DOHH2 (cell line): ENCODE measurements at regions not wholly inside any gene's neighbourhood (a gene's known extent, or its start where the extent isn't known, plus 50 kb on each side); places are given as distances from the start of the nearest gene placed in this dataset.

Experiments used
- H3F3A ChIP-seq: fragments of 200-600 bp; sonication (generic), shearing (Covaris generic); 2 replicates; pipeline ENCODE4 v1.6.0; 2016; ENCODE audit warnings: antibody characterized with exemption, mild to moderate bottlenecking; ENCODE audit not compliant: control insufficient read depth, insufficient read depth
- H3K27ac ChIP-seq: fragments of 200-600 bp; sonication (generic); 2 replicates; pipeline ENCODE4 v1.5.1; 2014; ENCODE audit warnings: low read depth, mild to moderate bottlenecking, low read length, moderate library complexity
- H3K27me3 ChIP-seq: fragments of 200-600 bp; sonication (generic); 2 replicates; pipeline ENCODE4 v1.6.1; 2014; ENCODE audit warnings: mild to moderate bottlenecking, low read length, mixed read lengths; ENCODE audit not compliant: control insufficient read depth
- H3K36me3 ChIP-seq: fragments of 200-600 bp; sonication (generic); 2 replicates; pipeline ENCODE4 v1.6.1; 2014; ENCODE audit warnings: mild to moderate bottlenecking, low read length, moderate library complexity, mixed read lengths; ENCODE audit not compliant: control insufficient read depth
- H3K4me1 ChIP-seq: fragments of 200-600 bp; sonication (generic); 2 replicates; pipeline ENCODE4 v1.6.1; 2014; ENCODE audit warnings: mild to moderate bottlenecking, low read length, mixed read lengths; ENCODE audit not compliant: control insufficient read depth
- H3K4me2 ChIP-seq: fragments of 200-600 bp; sonication (generic); 2 replicates; pipeline ENCODE4 v1.6.0; 2014; ENCODE audit warnings: mild to moderate bottlenecking, low read length, moderate library complexity
- H3K4me3 ChIP-seq: fragments of 200-600 bp; sonication (generic); 2 replicates; pipeline ENCODE4 v1.5.1; 2014; ENCODE audit warnings: mild to moderate bottlenecking, low read length, mixed read lengths
- H3K79me2 ChIP-seq: fragments of 200-600 bp; sonication (generic); 2 replicates; pipeline ENCODE4 v1.6.1; 2014; ENCODE audit warnings: mild to moderate bottlenecking, low read length, mixed read lengths; ENCODE audit not compliant: control insufficient read depth
- H3K9me2 ChIP-seq: fragments of 200-600 bp; sonication (generic); replicated peaks from 2 replicates; pipeline ENCODE4 v1.6.1; 2014; ENCODE audit warnings: mild to moderate bottlenecking, low read length, mixed read lengths; ENCODE audit not compliant: control insufficient read depth
- H3K9me3 ChIP-seq: fragments of 200-600 bp; sonication (generic); 2 replicates; pipeline ENCODE4 v1.6.1; 2014; ENCODE audit warnings: antibody characterized with exemption, low read length, mixed read lengths; ENCODE audit not compliant: control insufficient read depth, insufficient read depth
- H4K20me1 ChIP-seq: fragments of 200-600 bp; sonication (generic); 2 replicates; pipeline ENCODE4 v1.6.0; 2014; ENCODE audit warnings: low read depth, mild to moderate bottlenecking, antibody characterized with exemption, low read length, moderate library complexity; ENCODE audit not compliant: control insufficient read depth, insufficient read depth
- EZH2phosphoT487 ChIP-seq: fragments of 200-600 bp; sonication (generic); IDR thresholded peaks from 2 replicates; pipeline ENCODE4 v1.6.1; 2017; ENCODE audit warnings: borderline replicate concordance, mild to moderate bottlenecking, antibody characterized with exemption, low read length, moderate library complexity, mixed read lengths
- TF ChIP-seq, protein P1 (sequence below): fragments of 200-600 bp; sonication (generic); IDR thresholded peaks from one replicate; pipeline ENCODE4 v1.5.1; 2014; ENCODE audit warnings: antibody characterized with exemption, mild to moderate bottlenecking, low read depth, low read length; ENCODE audit not compliant: poor library complexity, severe bottlenecking

DNA sequence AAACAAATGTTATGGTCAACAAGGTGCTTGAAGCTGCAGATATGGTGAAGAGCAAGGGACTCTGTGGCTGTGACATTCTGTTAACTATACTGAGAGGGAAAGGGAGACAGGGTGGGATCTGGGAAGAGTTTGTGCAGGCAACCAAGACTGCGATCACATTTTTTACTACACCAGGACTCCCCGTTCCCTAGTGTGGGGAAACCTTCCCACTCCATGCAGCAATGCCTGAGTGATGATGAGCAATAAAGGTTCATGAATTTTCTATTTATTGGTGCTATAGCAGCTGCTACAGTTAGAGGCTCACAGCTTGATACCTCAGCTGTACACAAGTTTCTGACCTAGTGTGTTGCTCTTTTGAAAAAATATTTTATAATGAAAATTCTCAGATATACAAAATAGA lies 160.9 kb upstream of the SGO1 start:
- Histone ChIP-seq H3F3A (no peaks in the 10 kb centered on the region), H4K20me1 (no peaks in the 10 kb centered on the region), H3K9me2 (no peaks in the 10 kb centered on the region), H3K4me3 (no peak overlapping the region), H3K27ac (no peak overlapping the region), H3K4me1 (no peaks in the 10 kb centered on the region), H3K79me2 (no peaks in the 10 kb centered on the region), H3K27me3 (no peaks in the 10 kb centered on the region), H3K9me3 (no peaks in the 10 kb centered on the region), H3K36me3 (no peaks in the 10 kb centered on the region), H3K4me2 (no peak overlapping the region)
- no peak for TF ChIP-seq EZH2phosphoT487
- TF ChIP-seq, protein P1, sequence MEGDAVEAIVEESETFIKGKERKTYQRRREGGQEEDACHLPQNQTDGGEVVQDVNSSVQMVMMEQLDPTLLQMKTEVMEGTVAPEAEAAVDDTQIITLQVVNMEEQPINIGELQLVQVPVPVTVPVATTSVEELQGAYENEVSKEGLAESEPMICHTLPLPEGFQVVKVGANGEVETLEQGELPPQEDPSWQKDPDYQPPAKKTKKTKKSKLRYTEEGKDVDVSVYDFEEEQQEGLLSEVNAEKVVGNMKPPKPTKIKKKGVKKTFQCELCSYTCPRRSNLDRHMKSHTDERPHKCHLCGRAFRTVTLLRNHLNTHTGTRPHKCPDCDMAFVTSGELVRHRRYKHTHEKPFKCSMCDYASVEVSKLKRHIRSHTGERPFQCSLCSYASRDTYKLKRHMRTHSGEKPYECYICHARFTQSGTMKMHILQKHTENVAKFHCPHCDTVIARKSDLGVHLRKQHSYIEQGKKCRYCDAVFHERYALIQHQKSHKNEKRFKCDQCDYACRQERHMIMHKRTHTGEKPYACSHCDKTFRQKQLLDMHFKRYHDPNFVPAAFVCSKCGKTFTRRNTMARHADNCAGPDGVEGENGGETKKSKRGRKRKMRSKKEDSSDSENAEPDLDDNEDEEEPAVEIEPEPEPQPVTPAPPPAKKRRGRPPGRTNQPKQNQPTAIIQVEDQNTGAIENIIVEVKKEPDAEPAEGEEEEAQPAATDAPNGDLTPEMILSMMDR = no peak

- Histone ChIP-seq H3K79me2 (no peaks in the 10 kb centered on the region), H4K20me1 (no peaks in the 10 kb centered on the region), H3K36me3 (no peaks in the 10 kb centered on the region), H3K9me2 (no peaks in the 10 kb centered on the region), H3K4me3 (no peak overlapping the region), H3K27me3 (no peaks in the 10 kb centered on the region), H3K27ac (no peak overlapping the region), H3F3A (no peaks in the 10 kb centered on the region), H3K4me1 (no peaks in the 10 kb centered on the region), H3K9me3 (no peaks in the 10 kb centered on the region), H3K4me2 (no peak overlapping the region)
- TF ChIP-seq, protein P1 = no peak
- no peak for TF ChIP-seq EZH2phosphoT487
Observed at GRCh38 chr3:20346369-20346768, 160.4 kb upstream of the SGO1 start.

GRCh38 chr3:20344400-20344959 lies 158.5 kb upstream of the SGO1 start:
- H4K20me1 ChIP-seq = no peaks in the 10 kb centered on the region
- H3K27ac ChIP-seq = no peak overlapping the region
- H3K4me3 ChIP-seq = no peak overlapping the region

More at GRCh38 chr3:20344400-20344959, 158.5 kb upstream of the SGO1 start:
- no peak for TF ChIP-seq EZH2phosphoT487
- TF ChIP-seq, protein P1 = no peak
- Histone ChIP-seq H3K79me2 (no peaks in the 10 kb centered on the region), H3K4me1 (no peaks in the 10 kb centered on the region), H3K36me3 (no peaks in the 10 kb centered on the region), H3K27me3 (no peaks in the 10 kb centered on the region), H3K9me3 (no peaks in the 10 kb centered on the region), H3K9me2 (no peaks in the 10 kb centered on the region), H3K4me2 (no peak overlapping the region), H3F3A (no peaks in the 10 kb centered on the region)
